B cell (primary cell): ENCODE measurements at regions not wholly inside any gene's neighbourhood (a gene's known extent, or its start where the extent isn't known, plus 50 kb on each side); places are given as distances from the start of the nearest gene placed in this dataset.

Experiments used
- ATAC-seq: fragments of 200-7000 bp; cut with Tn5 transposase; one replicate; pipeline ENCODE4 v1.10.0; 2021; ENCODE audit warnings: low read depth, mild to moderate bottlenecking, moderate number of reproducible peaks, moderate library complexity
- CTCF ChIA-PET: fragments of 350-600 bp; sonication (Branson Sonifier 250); formaldehyde crosslinking; loops from one replicate; lab custom pipeline; 2021; ENCODE audit warnings: antibody characterized with exemption, inconsistent platforms; lab: Charles Lee
- POLR2A ChIA-PET: fragments of 350-600 bp; sonication (Branson Sonifier 250); formaldehyde crosslinking; loops from one replicate; lab custom pipeline; 2021; ENCODE audit warnings: antibody characterized with exemption; lab: Charles Lee
- DNase-seq: peaks from one replicate; pipeline ENCODE4 v3.0.0; 2013
- H2AFZ ChIP-seq: 2 replicates; pipeline ENCODE4 v1.6.1; 2012; ENCODE audit warnings: mild to moderate bottlenecking, low read depth, low read length; ENCODE audit not compliant: insufficient read depth, poor library complexity, severe bottlenecking
- H3K27ac ChIP-seq, 2 donors: 1 replicate in 1 of 2; 2 replicates in 1 of 2; pipeline ENCODE4 v1.5.1; 2012 to 2013; ENCODE audit warnings: low read length in 2 of 2, mild to moderate bottlenecking in 2 of 2, moderate library complexity in 1 of 2
- H3K27me3 ChIP-seq, 4 experiments: fragments of 200-600 bp in 1 of 4; sonication (generic) in 1 of 4; replicated peaks in 1 of 4; 1 replicate in 2 of 4; 2 replicates in 2 of 4; pipeline versions ENCODE4 v1.6.1 to v1.7.0; 2013 to 2016; ENCODE audit warnings: low read length in 3 of 4, mild to moderate bottlenecking in 2 of 4, mixed read lengths in 1 of 4, moderate library complexity in 1 of 4; ENCODE audit not compliant: insufficient read depth in 4 of 4, control insufficient read depth in 3 of 4; ENCODE audit errors: control extremely low read depth in 1 of 4
- H3K36me3 ChIP-seq, 2 experiments: replicated peaks in 1 of 2; 1 replicate in 1 of 2; 2 replicates in 1 of 2; pipeline versions ENCODE4 v1.6.1 to v1.7.1; 2013; ENCODE audit warnings: low read length in 1 of 2; ENCODE audit not compliant: insufficient read depth in 2 of 2, control insufficient read depth in 1 of 2; ENCODE audit errors: control extremely low read depth in 1 of 2, extremely low read depth in 1 of 2
- H3K4me1 ChIP-seq, 2 donors: fragments of 200-600 bp in 1 of 2; sonication (generic) in 1 of 2; 1 replicate in 1 of 2; 2 replicates in 1 of 2; pipeline versions ENCODE4 v1.5.1 to v1.6.1; 2013 to 2017; ENCODE audit warnings: low read length in 2 of 2; ENCODE audit not compliant: control insufficient read depth in 2 of 2, insufficient read depth in 2 of 2
- H3K4me2 ChIP-seq: replicated peaks from 2 replicates; pipeline ENCODE3; 2012; ENCODE audit warnings: mild to moderate bottlenecking, low read depth, low read length; ENCODE audit not compliant: poor library complexity, severe bottlenecking
- H3K4me3 ChIP-seq, 5 experiments: fragments of 200-600 bp in 1 of 5; sonication (generic) in 1 of 5; 1 replicate in 3 of 5; 2 replicates in 2 of 5; pipeline versions ENCODE4 v1.5.1 to v1.7.0; 2011 to 2016; ENCODE audit warnings: low read length in 4 of 5, mild to moderate bottlenecking in 4 of 5, low read depth in 2 of 5, control low read depth in 1 of 5, moderate library complexity in 1 of 5; ENCODE audit not compliant: insufficient read depth in 1 of 5; ENCODE audit errors: control extremely low read depth in 1 of 5, extremely low read depth in 1 of 5
- H3K79me2 ChIP-seq: fragments of 200-600 bp; sonication (generic); one replicate; pipeline ENCODE4 v1.6.0; 2016; ENCODE audit warnings: low read length; ENCODE audit not compliant: control insufficient read depth, insufficient read depth
- H3K9ac ChIP-seq: fragments of 200-600 bp; sonication (generic); 2 replicates; pipeline ENCODE4 v1.6.1; 2017; ENCODE audit warnings: mild to moderate bottlenecking, low read length, moderate library complexity
- H3K9me3 ChIP-seq, 3 donors: one replicate each; pipeline versions ENCODE4 v1.6.1 to v1.7.1; 2013; ENCODE audit warnings: low read length in 2 of 3; ENCODE audit not compliant: control insufficient read depth in 2 of 3, insufficient read depth in 1 of 3; ENCODE audit errors: control extremely low read depth in 1 of 3
- H4K20me1 ChIP-seq: 2 replicates; pipeline ENCODE4 v1.6.0; 2012; ENCODE audit warnings: mild to moderate bottlenecking, low read length; ENCODE audit not compliant: insufficient read depth, control insufficient read depth, poor library complexity, severe bottlenecking
- H3K27ac Mint-ChIP-seq: one replicate; pipeline ENCODE4 v1.8.0; 2021; ENCODE audit warnings: mixed read lengths
- H3K27me3 Mint-ChIP-seq: one replicate; pipeline ENCODE4 v1.8.0; 2021; ENCODE audit warnings: mixed read lengths
- H3K4me1 Mint-ChIP-seq: one replicate; pipeline ENCODE4 v1.8.0; 2021; ENCODE audit warnings: mixed read lengths
- H3K4me3 Mint-ChIP-seq: one replicate; pipeline ENCODE4 v1.8.0; 2021; ENCODE audit warnings: mixed read lengths
- H3K9me3 Mint-ChIP-seq: one replicate; pipeline ENCODE4 v1.8.0; 2022; ENCODE audit warnings: mixed read lengths; ENCODE audit not compliant: insufficient read depth
- EZH2 ChIP-seq: IDR thresholded peaks from 2 replicates; pipeline ENCODE4 v1.6.1; 2012; ENCODE audit warnings: borderline replicate concordance, low read depth, mild to moderate bottlenecking, moderate library complexity, low read length; ENCODE audit not compliant: insufficient read depth, poor library complexity, severe bottlenecking
- whole genome bisulfite sequencing: methylation state at CpG from one replicate; pipeline ENCODE4 v1.1.5; 2013; ENCODE audit warnings: missing lambda C conversion rate; ENCODE audit not compliant: insufficient coverage; 5-methylcytosine and 5-hydroxymethylcytosine counted together
- intact Hi-C: fragments of 100-400 bp; cut with micrococcal nuclease; formaldehyde crosslinking; loops from one replicate; pipeline ENCODE4 v1.10.0; 2022
- TF ChIP-seq, protein P1 (sequence below): fragments of 200-600 bp; IDR thresholded peaks from one replicate; pipeline ENCODE4 v1.8.0; 2022; ENCODE audit warnings: antibody characterized with exemption, mild to moderate bottlenecking

DNA sequence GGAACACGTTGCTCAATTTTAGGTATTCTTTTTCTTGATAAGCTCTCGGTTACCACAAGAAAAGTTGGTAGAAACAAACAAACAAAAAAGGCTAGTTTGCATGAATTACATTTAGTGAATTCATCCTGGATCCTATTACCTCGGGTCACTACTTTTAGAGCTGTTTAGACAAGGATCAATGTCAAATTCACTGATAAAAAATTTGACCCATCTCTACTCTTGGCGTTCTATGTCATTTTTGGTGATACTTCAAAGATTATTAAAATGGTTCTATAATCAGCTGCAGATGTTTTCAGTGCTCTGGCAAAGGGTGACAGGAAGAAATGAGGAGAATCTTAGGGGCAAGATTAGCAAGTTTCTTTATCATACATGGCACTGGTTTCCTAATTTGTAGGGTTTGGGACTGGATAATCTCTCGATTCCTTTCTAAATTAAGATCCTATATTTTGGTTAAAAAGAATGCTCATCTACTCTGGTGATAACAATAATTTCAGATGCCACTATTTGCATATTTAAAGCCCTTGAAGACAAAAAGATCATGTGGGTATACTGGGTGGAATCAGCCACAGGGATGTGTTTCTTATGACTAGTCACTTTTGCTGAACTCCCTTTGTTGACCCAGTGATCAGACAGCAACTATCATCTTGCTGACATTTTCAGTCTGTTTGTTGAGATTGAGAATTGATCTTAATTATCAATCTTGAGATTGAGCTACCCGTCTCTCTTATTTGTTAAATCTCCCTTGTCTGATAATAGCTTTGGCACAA is 442.9 kb downstream of the AASDHPPT start:
- Histone ChIP-seq H3K4me2 (no peak overlapping the region), H3K27ac (no peak overlapping the region), H3K4me3 (no peak overlapping the region), H3K27me3 (no peaks in the 10 kb centered on the region), H3K9ac (no peak overlapping the region), H3K36me3 (no peaks in the 10 kb centered on the region), H3K9me3 (no peaks in the 10 kb centered on the region), H4K20me1 (no peaks in the 10 kb centered on the region), H2AFZ (no peak overlapping the region), H3K79me2 (no peaks in the 10 kb centered on the region), H3K4me1 (no peaks in the 10 kb centered on the region)
- TF ChIP-seq EZH2, result no peak
- TF ChIP-seq, protein P1, sequence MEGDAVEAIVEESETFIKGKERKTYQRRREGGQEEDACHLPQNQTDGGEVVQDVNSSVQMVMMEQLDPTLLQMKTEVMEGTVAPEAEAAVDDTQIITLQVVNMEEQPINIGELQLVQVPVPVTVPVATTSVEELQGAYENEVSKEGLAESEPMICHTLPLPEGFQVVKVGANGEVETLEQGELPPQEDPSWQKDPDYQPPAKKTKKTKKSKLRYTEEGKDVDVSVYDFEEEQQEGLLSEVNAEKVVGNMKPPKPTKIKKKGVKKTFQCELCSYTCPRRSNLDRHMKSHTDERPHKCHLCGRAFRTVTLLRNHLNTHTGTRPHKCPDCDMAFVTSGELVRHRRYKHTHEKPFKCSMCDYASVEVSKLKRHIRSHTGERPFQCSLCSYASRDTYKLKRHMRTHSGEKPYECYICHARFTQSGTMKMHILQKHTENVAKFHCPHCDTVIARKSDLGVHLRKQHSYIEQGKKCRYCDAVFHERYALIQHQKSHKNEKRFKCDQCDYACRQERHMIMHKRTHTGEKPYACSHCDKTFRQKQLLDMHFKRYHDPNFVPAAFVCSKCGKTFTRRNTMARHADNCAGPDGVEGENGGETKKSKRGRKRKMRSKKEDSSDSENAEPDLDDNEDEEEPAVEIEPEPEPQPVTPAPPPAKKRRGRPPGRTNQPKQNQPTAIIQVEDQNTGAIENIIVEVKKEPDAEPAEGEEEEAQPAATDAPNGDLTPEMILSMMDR, result no peak
- WGBS, result 100% methylated on average over 1 of the region's 6 CpGs
- peaks cover 10% of the 10 kb centered on the region for H3K9me3 Mint-ChIP-seq
- no peak for ATAC-seq
- intact Hi-C loops, result no loop called here
- no peaks in the 10 kb centered on the region for H3K4me1 Mint-ChIP-seq
- H3K4me3 Mint-ChIP-seq, result no peak overlapping the region
- CTCF ChIA-PET, result no interaction called here
- no peak for DNase-seq
- H3K27ac Mint-ChIP-seq, result no peak overlapping the region
- POLR2A ChIA-PET, result no interaction called here
- H3K27me3 Mint-ChIP-seq, result no peaks in the 10 kb centered on the region

DNA sequence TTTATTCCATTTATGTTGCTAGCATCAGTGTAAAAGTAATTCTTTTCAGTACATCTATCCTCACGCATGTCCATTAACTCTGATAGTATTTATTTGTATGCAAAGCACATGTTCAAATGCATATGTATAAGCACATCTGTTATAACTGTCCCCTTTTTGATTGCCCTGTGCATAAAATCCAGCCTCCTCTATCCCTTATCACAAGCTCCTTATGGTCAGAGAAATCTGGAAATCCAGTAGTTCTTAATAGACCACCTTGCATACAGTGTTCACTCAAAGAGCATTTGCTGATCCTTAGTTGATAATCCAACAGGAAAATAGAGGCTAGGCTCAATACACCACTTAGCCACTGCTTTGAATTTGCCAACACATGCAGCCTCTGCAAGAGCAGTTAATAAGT is 443.5 kb downstream of the AASDHPPT start:
- H3K9me3 Mint-ChIP-seq, result peaks cover 8% of the 10 kb centered on the region
- Histone ChIP-seq H3K9me3 (no peaks in the 10 kb centered on the region), H3K79me2 (no peaks in the 10 kb centered on the region), H3K27me3 (no peaks in the 10 kb centered on the region), H3K4me2 (no peak overlapping the region), H3K27ac (no peak overlapping the region), H2AFZ (no peak overlapping the region), H3K4me1 (no peaks in the 10 kb centered on the region), H4K20me1 (no peaks in the 10 kb centered on the region), H3K9ac (no peak overlapping the region), H3K4me3 (no peak overlapping the region), H3K36me3 (no peaks in the 10 kb centered on the region)
- intact Hi-C loops, result no loop called here
- DNase-seq (no peak), ATAC-seq (no peak)
- no peaks in the 10 kb centered on the region for H3K27me3 Mint-ChIP-seq
- no peak overlapping the region for H3K27ac Mint-ChIP-seq
- POLR2A ChIA-PET, result no interaction called here
- H3K4me1 Mint-ChIP-seq, result no peaks in the 10 kb centered on the region
- CTCF ChIA-PET, result no interaction called here
- TF ChIP-seq EZH2, result no peak
- TF ChIP-seq, protein P1, result no peak
- no peak overlapping the region for H3K4me3 Mint-ChIP-seq
- no CpG with 5 or more reads among the region's 1 CpG for WGBS
